Posterior cingulate gyrus (tissue), 11 donors: ENCODE measurements at regions not wholly inside any gene's neighbourhood (a gene's known extent, or its start where the extent isn't known, plus 50 kb on each side); places are given as distances from the start of the nearest gene placed in this dataset.

Source experiments
- DNase-seq, 10 donors: peaks; one replicate each; pipeline versions ENCODE4 v3.0.0 to v3.0.0-alpha.2; 2020 to 2021; ENCODE audit warnings: mixed read lengths in 3 of 10
- intact Hi-C: fragments of 100-400 bp; cut with DNase I; formaldehyde crosslinking; loops from one replicate; pipeline ENCODE4 v1.15.1; 2023

- intact Hi-C loops: loop anchor here (10.0 kb wide), 1 partner anchor 315 kb away; no protein-coding TSS in a partner anchor
- DNase-seq: peak in 1 of 10 donors; percentile 28
Measured at GRCh38 chr2:30860003-30860725, 52.9 kb upstream of the CAPN13 start.
